ENCODE measurements at regions not wholly inside any gene's neighbourhood (a gene's known extent, or its start where the extent isn't known, plus 50 kb on each side); places are given as distances from the start of the nearest gene placed in this dataset.
"Not testable (repeated sequence)": the region's sequence is repeated elsewhere in the genome, so short reads cannot be mapped to it uniquely, and the experiment has no call there.

DNA sequence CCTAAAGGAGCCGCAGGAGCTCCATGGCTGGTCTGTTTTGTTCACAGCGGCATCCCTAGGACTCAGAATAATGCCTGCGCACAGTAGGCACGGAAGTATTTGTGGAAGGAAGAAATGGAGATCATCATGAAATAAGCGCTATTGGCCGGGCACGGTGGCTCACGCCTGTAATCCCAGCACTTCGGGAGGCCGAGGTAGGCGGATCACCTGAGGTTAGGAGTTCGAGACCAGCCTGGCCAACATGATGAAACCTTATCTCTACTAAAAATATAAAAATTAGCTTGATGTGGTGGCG is 175.5 kb upstream of the CIBAR2 start:
- H3K4me3 Mint-ChIP-seq; H3K4me1 Mint-ChIP-seq (ENCODE audit: low read depth); H3K9me3 Mint-ChIP-seq; H3K36me3 Mint-ChIP-seq (ENCODE audit: low read depth); H3K27me3 Mint-ChIP-seq (ENCODE audit: low read depth); H3K27ac Mint-ChIP-seq: not testable (repeated sequence)

DNA sequence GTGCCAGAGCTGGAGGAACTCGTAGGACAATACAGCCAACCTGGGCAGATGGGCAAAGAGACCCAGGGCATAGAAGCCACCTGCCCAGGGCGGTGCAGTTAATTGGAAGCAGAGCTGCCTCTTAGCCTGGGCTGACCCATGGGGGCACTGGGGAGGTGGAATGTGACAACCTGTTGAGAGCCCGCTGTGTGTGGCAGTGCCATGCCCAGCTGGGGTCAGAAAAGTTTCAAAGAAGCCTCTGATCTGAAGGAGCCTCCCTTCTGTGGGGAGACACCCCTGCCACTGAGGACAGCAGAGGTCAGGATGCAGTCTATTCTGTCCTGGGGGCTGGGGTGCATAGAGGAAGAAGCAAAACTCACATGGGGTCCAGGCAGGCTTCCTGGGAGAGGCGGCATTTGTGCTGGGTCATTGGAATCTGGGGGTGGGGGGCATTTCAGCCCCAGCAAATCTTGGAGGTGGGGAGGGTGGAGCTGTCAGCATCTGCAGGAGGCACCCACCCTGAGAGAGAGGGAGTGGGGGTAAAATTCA is 176.1 kb upstream of the CIBAR2 start:
- H3K27me3 Mint-ChIP-seq (ENCODE audit: low read depth): no peaks in the 10 kb centered on the region
- no peaks in the 10 kb centered on the region for H3K36me3 Mint-ChIP-seq (ENCODE audit: low read depth)
- no peak overlapping the region for H3K4me3 Mint-ChIP-seq
- no peaks in the 10 kb centered on the region for H3K9me3 Mint-ChIP-seq
- H3K27ac Mint-ChIP-seq: no peak overlapping the region
- no peaks in the 10 kb centered on the region for H3K4me1 Mint-ChIP-seq (ENCODE audit: low read depth)

DNA sequence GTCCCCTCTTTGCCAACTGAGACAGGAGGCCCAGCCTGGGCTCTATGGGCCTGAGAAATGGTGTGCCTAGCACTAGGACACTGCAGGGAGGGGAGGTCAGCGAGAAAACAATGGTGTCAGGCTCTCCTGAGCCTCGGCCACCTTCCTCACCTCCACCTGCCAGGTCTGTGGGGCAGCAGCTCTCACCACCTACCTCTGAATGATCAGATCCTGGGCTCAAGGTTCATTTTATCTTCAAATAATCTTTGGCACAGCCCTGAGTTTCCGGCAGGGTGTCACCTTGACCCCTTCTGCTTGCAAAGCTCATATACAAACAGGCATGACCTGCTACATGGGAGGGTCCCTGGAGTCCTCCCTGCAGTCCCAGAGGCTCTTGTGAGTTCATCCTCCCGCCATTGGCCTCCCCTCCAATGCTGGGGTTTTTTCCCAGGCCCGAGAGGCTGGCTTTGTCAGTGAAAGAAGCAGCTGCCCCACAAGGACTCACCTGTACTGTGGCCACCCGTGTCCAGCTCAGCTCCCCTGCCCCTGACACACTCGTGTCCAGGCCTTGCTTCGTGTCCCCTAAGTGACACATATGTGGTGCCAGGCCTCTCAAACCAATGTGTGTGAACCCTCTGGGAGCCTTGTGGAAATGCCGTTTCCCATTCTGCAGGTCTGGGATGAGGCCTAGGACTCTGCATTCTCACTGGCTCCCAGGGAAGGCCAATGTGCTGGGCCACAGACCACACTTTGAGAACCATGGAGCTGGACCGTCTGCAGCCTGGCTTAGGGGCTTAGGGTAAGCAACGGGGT is 176.8 kb upstream of the CIBAR2 start:
- H3K27ac Mint-ChIP-seq: no peak overlapping the region
- H3K36me3 Mint-ChIP-seq (ENCODE audit: low read depth): no peaks in the 10 kb centered on the region
- no peak overlapping the region for H3K4me3 Mint-ChIP-seq
- H3K4me1 Mint-ChIP-seq (ENCODE audit: low read depth): no peaks in the 10 kb centered on the region
- no peaks in the 10 kb centered on the region for H3K27me3 Mint-ChIP-seq (ENCODE audit: low read depth)
- no peaks in the 10 kb centered on the region for H3K9me3 Mint-ChIP-seq

DNA sequence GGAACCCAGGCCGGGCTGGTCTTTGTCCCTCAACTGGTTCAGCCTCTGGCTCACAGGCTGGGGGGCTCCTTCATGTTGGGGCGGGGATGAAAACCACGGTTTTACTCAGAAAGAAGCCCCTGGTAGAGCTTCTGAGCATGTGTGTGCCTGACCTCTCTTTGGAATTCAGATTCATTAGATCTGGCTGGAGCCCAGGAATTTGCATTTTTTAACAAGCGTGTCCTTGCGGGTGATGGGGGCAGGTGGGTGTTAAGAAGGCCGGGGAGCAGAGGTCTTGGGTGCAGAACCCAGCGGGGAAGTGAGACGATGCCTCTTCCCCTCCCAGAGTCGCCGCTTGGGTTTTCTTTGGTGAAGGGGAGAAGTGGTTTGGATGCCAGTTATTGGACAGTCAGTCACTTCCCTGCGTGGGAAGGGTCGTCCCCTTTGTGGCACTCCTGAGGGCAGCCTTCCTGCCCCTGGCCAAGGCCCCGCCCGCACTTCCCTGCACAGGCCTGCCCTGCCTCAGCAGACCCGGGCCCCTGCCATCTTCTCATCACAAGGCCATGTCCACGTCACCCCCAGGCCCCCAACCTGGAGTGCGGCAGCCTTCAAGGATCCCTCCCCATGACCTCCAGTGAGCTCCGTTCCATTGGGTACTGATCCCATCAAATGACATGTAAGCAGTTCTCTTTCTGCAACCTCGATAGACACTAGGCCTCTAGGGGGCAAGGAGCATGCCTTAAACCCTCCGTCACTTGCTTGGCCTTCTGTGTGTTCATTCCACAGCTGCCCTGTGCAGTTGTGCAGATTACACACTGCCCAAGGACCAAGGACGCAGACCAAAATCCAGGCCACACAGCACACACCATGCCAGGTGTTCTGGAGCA is 177.7 kb upstream of the CIBAR2 start:
- H3K4me1 Mint-ChIP-seq (ENCODE audit: low read depth): no peaks in the 10 kb centered on the region
- no peaks in the 10 kb centered on the region for H3K36me3 Mint-ChIP-seq (ENCODE audit: low read depth)
- H3K4me3 Mint-ChIP-seq: no peak overlapping the region
- H3K9me3 Mint-ChIP-seq: no peaks in the 10 kb centered on the region
- no peak overlapping the region for H3K27ac Mint-ChIP-seq
- no peaks in the 10 kb centered on the region for H3K27me3 Mint-ChIP-seq (ENCODE audit: low read depth)

DNA sequence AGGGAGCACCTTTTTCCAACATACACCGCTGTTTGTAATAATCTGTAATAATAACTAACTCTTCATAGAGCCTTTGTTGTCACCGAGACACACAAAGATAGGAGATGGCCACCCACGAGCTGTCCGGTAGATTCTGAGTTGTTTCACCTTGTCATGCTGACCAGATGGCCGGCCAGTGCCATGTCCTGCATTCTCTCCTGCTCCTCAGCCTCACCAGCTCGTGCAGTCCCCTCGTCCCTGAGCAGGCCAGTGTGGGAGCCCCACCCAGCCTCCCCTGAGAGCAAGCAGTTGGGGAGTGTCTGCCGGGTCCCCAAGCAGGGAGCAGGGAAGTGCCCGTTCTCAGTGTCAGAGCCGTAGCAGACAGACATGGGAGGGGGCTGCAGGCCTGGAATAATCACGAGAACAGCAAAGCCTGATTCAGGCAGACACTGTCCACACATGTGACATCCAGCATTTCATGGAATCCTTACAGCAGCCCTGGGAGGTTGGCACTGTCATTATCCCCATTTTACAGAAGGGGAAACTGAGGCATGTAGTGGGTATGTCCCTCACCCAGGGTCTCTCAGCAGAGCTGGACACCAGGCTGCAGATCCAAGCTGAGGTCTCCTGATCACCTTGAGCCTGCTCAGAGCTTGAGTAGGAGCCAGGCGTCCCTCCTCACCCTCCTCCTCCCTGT is 178.5 kb upstream of the CIBAR2 start:
- Mint-ChIP-seq H3K4me3 (no peak overlapping the region), H3K4me1 (ENCODE audit: low read depth) (no peaks in the 10 kb centered on the region), H3K27me3 (ENCODE audit: low read depth) (no peaks in the 10 kb centered on the region), H3K27ac (no peak overlapping the region), H3K9me3 (no peaks in the 10 kb centered on the region), H3K36me3 (ENCODE audit: low read depth) (no peaks in the 10 kb centered on the region)

DNA sequence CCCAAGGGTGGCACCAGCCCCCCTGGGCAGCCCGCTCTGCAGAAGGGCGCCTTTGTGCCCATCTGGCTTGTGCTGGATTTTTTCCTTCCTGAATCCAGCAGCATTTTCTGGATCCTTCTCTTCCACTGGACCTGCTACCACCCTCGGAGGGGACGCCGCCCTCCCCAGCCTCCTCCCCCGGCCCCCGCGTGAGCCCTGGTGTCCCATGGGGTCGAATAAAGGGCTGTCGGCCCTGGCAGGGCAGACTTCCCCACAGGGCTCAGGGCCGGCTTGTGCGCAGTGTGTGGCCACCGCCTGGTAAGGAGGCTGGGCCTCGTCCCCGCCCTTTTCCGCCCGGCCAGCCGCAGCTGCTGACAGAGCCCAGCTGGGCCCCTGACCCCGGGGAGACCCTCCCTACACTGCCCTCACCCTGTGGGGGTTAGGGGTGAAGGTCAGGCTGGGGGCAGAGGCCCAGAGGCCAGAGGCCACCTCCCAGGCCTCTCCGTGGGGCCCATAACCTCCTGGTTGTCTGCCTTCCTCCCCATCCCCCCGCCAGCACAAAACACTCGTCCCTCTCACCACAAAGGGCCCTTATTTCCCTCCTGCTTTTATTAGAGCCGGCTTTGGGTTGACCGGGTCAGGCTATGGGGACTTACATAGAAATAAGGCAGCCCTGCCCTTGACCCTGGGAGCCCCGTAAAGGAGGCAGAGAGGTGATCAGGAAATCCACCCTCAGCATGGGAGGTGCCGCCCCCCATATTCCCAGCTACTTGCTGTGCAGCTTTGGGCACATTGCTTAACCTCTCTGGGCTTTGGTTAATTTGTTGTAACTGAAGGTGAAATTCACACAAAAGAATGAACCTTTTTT is 179.3 kb upstream of the CIBAR2 start:
- H3K9me3 Mint-ChIP-seq: no peaks in the 10 kb centered on the region
- no peaks in the 10 kb centered on the region for H3K27me3 Mint-ChIP-seq (ENCODE audit: low read depth)
- H3K36me3 Mint-ChIP-seq (ENCODE audit: low read depth): no peaks in the 10 kb centered on the region
- H3K27ac Mint-ChIP-seq: no peak overlapping the region
- no peak overlapping the region for H3K4me3 Mint-ChIP-seq
- H3K4me1 Mint-ChIP-seq (ENCODE audit: low read depth): no peaks in the 10 kb centered on the region

DNA sequence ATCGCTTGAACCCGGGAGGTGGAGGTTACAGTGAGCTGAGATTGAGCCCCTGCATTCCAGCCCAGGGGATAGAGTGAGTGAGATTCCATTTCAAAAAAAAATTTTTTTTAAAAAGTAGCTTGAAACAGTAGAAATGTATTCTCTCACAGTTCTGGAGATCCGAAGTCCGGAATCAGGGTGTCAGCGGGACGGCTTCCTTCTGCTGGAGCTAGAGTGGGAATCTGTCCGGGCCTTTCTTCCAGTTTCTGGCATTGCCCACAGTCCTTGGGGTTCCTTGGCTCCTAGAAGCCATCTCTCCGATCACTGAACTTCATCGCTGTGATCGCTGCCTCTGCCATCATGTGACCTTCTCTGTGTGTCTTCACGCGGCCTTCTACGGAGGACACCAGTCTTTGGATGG is 181.2 kb upstream of the CIBAR2 start:
- no peaks in the 10 kb centered on the region for H3K4me1 Mint-ChIP-seq (ENCODE audit: low read depth)
- no peak overlapping the region for H3K4me3 Mint-ChIP-seq
- no peaks in the 10 kb centered on the region for H3K27me3 Mint-ChIP-seq (ENCODE audit: low read depth)
- no peak overlapping the region for H3K27ac Mint-ChIP-seq
- H3K9me3 Mint-ChIP-seq: no peaks in the 10 kb centered on the region
- H3K36me3 Mint-ChIP-seq (ENCODE audit: low read depth): no peaks in the 10 kb centered on the region

DNA sequence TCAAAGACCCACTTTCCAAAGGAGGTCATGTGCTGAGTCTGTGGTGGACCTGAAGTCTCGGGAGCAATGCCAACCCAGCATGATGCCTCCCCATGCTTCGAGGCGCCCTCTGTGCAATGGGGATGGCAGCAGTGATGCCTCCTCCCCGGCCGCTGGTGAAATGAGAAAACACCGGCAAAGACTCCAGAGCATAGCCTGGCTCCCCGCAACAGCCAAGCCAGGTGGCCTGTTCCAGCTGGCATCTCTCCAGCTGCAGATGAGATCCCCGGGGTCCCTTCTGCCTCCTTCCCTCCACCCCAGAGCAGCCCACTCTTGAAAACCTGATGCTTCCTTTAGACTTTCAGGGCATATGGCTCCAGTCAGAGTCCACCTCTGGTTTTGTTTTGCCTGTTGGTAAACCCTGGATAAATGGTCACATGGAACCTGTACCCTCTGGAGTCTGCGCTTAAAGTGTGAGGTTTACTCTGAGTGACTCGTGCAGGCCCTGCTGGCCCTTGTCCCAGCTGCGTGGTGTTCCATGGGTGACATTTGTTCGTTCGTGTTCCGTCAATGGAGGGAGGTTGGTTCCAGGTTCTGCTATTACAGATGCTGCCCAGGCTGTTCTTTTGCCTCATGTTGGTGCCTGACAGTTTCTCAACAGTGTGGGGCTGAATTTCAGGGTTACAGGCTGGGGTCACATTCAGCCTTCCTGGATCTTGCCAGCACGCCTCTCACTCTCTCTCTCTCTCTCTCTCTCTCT is 181.8 kb upstream of the CIBAR2 start:
- Mint-ChIP-seq H3K4me3 (no peak overlapping the region), H3K36me3 (ENCODE audit: low read depth) (no peaks in the 10 kb centered on the region), H3K9me3 (no peaks in the 10 kb centered on the region), H3K4me1 (ENCODE audit: low read depth) (no peaks in the 10 kb centered on the region), H3K27ac (no peak overlapping the region), H3K27me3 (ENCODE audit: low read depth) (no peaks in the 10 kb centered on the region)

DNA sequence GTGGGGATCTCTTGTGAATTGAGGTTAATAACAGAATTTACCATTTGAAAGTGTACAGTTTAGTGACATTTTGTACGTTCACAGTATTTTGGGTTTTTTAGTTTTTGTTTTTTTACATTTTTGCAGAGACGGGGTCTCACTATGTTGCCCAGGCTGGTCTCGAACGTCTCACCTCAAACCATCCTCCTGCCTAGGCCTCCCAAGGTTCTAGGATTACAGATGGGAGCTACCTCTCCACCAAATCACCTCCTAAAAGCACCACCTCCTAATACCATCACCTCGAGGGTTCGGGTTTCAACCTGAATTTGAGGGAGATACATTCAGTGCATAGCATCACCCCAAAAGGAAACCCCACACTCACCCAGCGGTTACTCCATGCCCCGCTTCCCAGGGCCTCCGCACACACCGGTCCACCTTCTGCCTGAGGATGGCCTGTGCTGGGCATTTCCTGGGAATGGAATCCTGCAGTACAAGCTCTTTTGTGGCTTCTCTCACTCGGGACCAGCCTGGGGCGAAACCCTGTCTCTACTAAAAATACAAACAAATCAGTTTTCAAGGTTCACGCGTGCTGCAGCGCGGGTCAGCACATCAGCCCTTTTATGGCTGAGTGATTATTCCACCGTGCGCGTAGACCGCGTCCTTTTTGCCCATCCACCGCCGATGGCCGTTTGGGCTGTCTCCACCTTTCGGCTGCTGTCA is 182.7 kb upstream of the CIBAR2 start:
- H3K27me3 Mint-ChIP-seq (ENCODE audit: low read depth): no peaks in the 10 kb centered on the region
- H3K4me3 Mint-ChIP-seq: no peak overlapping the region
- no peaks in the 10 kb centered on the region for H3K36me3 Mint-ChIP-seq (ENCODE audit: low read depth)
- no peak overlapping the region for H3K27ac Mint-ChIP-seq
- H3K9me3 Mint-ChIP-seq: no peaks in the 10 kb centered on the region
- no peaks in the 10 kb centered on the region for H3K4me1 Mint-ChIP-seq (ENCODE audit: low read depth)

DNA sequence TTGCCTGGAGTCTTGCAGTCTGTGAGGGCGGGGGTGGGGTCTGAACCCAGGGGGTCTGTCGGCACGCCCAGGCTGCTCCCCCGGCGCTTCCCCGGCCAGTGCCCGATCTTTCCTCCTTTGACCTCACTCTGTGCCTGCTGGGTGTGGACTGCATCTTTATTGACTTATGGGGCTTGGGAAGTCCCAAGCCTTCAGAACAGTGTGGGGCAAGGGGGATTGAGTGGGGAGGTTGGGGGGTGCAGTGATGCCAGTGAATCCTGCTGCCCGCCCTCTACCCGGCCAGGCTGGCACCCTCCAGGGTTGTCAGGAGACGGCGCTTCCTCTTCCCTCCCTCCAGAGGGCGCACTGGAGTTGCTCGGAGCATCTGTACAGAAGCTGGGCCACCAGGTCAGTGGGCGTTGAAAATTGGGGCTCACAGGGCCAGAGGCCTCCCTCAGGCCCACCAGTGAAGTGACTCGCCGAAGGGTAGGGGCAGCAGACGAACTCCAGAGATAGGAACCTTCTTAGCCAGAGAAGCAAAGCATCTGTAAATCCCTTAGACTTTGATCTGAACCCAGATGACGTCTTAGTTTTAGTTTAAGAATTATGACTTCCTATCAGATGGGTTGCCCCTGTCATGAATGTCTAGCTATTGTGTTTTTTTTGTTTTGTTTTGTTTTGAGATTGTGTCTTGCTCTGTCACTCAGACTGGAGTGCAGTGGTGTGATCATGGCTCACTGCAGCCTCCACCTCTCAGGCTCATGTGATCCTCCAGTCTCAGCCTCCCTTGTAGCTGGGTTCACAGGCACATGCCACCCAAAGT is 184.8 kb upstream of the CIBAR2 start:
- no peak overlapping the region for H3K27ac Mint-ChIP-seq
- no peak overlapping the region for H3K4me3 Mint-ChIP-seq
- no peaks in the 10 kb centered on the region for H3K36me3 Mint-ChIP-seq (ENCODE audit: low read depth)
- no peaks in the 10 kb centered on the region for H3K9me3 Mint-ChIP-seq
- H3K4me1 Mint-ChIP-seq (ENCODE audit: low read depth): peaks cover 3% of the 10 kb centered on the region
- no peaks in the 10 kb centered on the region for H3K27me3 Mint-ChIP-seq (ENCODE audit: low read depth)

DNA sequence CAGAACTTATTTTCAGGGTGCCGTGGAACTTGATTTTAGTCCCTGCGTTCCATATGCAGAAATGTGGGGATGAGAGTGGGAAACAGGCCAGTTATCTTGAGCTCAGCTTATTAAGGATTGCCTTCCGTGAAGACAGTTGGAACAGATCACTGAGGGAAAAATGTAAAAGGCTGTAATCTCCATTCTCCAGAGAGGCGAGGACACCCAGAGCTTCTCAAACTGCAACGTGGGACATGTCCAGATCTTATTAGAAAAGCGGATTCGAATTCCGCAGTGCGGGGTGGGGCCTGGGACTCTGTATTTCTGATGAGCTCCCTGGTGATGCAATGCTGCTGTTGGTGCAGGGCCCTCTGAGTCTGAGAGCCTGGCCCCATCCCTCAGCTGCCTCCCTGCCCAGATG is 185.6 kb upstream of the CIBAR2 start:
- Mint-ChIP-seq H3K9me3 (no peaks in the 10 kb centered on the region), H3K27ac (no peak overlapping the region), H3K4me1 (ENCODE audit: low read depth) (peaks cover 3% of the 10 kb centered on the region), H3K36me3 (ENCODE audit: low read depth) (no peaks in the 10 kb centered on the region), H3K27me3 (ENCODE audit: low read depth) (no peaks in the 10 kb centered on the region), H3K4me3 (no peak overlapping the region)

DNA sequence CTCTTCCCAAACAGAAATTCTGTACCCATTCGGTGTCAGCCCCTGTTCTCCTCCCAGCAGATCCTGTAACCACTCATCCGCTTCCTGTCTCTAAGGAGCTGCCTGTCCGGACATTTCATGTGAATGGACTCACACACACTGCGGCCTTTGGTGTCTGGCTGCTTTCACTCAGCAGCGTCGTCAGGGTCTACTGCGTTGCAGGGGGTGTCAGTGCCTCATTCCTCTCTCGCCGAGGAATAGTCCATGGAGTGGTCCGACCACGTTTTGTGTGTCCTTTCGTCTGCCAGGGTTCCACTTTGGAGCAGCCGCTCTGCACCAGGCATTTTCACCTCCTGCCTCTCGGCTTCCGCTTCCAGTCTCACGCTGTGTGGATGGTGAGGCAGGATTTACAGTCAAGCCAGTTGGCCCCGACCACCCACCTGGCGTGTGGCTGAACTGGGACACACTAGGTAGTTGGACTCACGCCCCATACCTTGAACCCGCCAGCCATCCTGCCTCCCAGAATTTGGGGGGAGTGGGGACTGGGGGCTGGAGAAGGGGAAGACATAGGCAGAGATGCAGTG is 188.2 kb upstream of the CIBAR2 start:
- Mint-ChIP-seq H3K36me3 (ENCODE audit: low read depth) (no peaks in the 10 kb centered on the region), H3K27me3 (ENCODE audit: low read depth) (no peaks in the 10 kb centered on the region), H3K27ac (no peak overlapping the region), H3K4me3 (no peak overlapping the region), H3K4me1 (ENCODE audit: low read depth) (peaks cover 12% of the 10 kb centered on the region), H3K9me3 (no peaks in the 10 kb centered on the region)

Measured in T-helper 1 cell treated with Interleukin-12 subunit alpha and Interleukin-12 subunit beta and Interleukin-4 antibody, amounts not matched to agents 30 μg/mL and 1 μg/mL, for 36 hours (primary cell).